GM12875 (cell line): ENCODE measurements at regions not wholly inside any gene's neighbourhood (a gene's known extent, or its start where the extent isn't known, plus 50 kb on each side); places are given as distances from the start of the nearest gene placed in this dataset.

Source experiments
- H3K4me3 ChIP-seq: one replicate; pipeline ENCODE4 v1.5.1; 2011; ENCODE audit warnings: low read depth, low read length, control low read depth
- CTCF ChIP-seq: IDR thresholded peaks from 2 replicates; pipeline ENCODE4 v1.5.1; 2011; ENCODE audit warnings: low read depth, mild to moderate bottlenecking, control low read depth, inconsistent platforms, low read length, moderate library complexity, borderline replicate concordance; ENCODE audit not compliant: insufficient read depth

DNA sequence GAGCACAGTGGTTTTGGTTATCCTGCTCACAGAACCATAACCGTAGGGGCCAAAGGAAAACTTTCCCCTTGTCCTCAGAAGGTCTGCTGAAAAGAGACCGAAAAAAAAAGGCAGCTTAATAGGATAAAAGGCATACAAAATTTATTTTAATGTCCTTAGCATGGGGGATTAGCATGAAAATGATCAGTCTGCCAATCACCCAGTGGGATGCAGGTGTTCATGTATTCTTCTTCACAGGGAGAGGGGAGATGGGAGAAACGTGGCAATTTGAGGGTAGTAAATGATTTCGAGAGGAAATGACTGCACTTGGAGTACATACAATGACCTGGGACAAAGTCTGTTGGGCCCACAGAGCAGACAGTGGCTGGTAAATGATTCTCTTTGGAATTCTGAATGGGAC, 194.0 kb downstream of the AJAP1 start:
- TF ChIP-seq CTCF = no peak
- no peak overlapping the region for H3K4me3 ChIP-seq

DNA sequence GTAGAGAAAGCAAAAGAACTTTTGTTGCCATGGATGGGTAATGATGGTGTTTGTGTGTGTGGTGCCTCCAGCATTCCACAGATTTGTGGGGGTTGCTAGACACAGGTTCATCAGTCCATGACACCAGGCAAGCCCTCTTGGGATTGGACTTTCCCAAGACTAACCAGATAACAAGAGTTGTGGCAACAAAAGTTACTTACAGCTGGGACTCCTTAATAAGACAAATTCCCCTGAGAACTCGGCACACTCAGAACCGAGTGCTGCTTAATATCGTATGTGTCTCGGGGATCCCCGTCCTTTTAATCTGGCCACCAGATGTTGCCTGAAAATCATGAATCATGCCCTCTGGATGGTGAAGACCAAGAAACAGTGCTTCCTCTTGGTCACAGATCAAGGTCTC, 193.3 kb downstream of the AJAP1 start:
- no peak overlapping the region for H3K4me3 ChIP-seq
- no peak for TF ChIP-seq CTCF
